LNCaP clone FGC (cell line): ENCODE measurements at regions not wholly inside any gene's neighbourhood (a gene's known extent, or its start where the extent isn't known, plus 50 kb on each side); places are given as distances from the start of the nearest gene placed in this dataset.

Experiments
- DNase-seq: peaks from one replicate; pipeline ENCODE4 v3.0.0-alpha.2; 2011; ENCODE audit warnings: low read depth
- H3K4me3 ChIP-seq: 2 replicates; pipeline ENCODE4 v1.5.1; 2011; ENCODE audit warnings: mild to moderate bottlenecking, low read depth, low read length, control low read depth
- CTCF ChIP-seq: IDR thresholded peaks from 2 replicates; pipeline ENCODE4 v1.5.1; 2012; ENCODE audit warnings: mild to moderate bottlenecking; ENCODE audit not compliant: control insufficient read depth, insufficient read depth; ENCODE audit errors: extremely low read depth

GRCh38 chr18:45287531-45287930 lies 327.7 kb upstream of the SLC14A2 start:
- peak; percentile 1 for DNase-seq
- no peak for TF ChIP-seq CTCF
- no peak overlapping the region for H3K4me3 ChIP-seq

GRCh38 chr18:45290364-45290763 lies 324.9 kb upstream of the SLC14A2 start:
- DNase-seq: no peak
- H3K4me3 ChIP-seq: no peak overlapping the region
- TF ChIP-seq CTCF: no peak

GRCh38 chr18:45291621-45292615 lies 323.4 kb upstream of the SLC14A2 start:
- DNase-seq: no peak
- no peak overlapping the region for H3K4me3 ChIP-seq
- no peak for TF ChIP-seq CTCF

GRCh38 chr18:45295388-45295787 lies 319.9 kb upstream of the SLC14A2 start:
- no peak for TF ChIP-seq CTCF
- no peak for DNase-seq

GRCh38 chr18:45298986-45299385 lies 316.3 kb upstream of the SLC14A2 start:
- no peak for TF ChIP-seq CTCF
- H3K4me3 ChIP-seq: no peak overlapping the region
- no peak for DNase-seq

More at GRCh38 chr18:45295388-45295787, 319.9 kb upstream of the SLC14A2 start:
- no peak overlapping the region for H3K4me3 ChIP-seq

GRCh38 chr18:45303026-45303425 lies 312.2 kb upstream of the SLC14A2 start:
- no peak for TF ChIP-seq CTCF
- DNase-seq: no peak
- no peak overlapping the region for H3K4me3 ChIP-seq

- TF ChIP-seq CTCF: no peak
- no peak for DNase-seq
- no peak overlapping the region for H3K4me3 ChIP-seq
These were observed 310.7 kb upstream of the SLC14A2 start for GRCh38 chr18:45304558-45304957.
